DND-41 (cell line): ENCODE measurements at regions not wholly inside any gene's neighbourhood (a gene's known extent, or its start where the extent isn't known, plus 50 kb on each side); places are given as distances from the start of the nearest gene placed in this dataset.

Source experiments
- ATAC-seq: fragments of 200-7000 bp; cut with Tn5 transposase; 3 replicates; pipeline ENCODE4 v1.9.1; 2021; ENCODE audit warnings: low read depth; ENCODE audit not compliant: insufficient read depth
- DNase-seq: peaks from one replicate; pipeline ENCODE4 v3.0.0-alpha.2; 2020
- H2AFZ ChIP-seq: 2 replicates; pipeline ENCODE4 v1.6.0; 2012; ENCODE audit warnings: low read depth, low read length
- H3K27ac ChIP-seq: 2 replicates; pipeline ENCODE4 v1.5.1; 2012; ENCODE audit warnings: low read length, inconsistent platforms
- H3K27me3 ChIP-seq: fragments of 200-600 bp; sonication (generic); 2 replicates; pipeline ENCODE4 v1.6.0; 2012; ENCODE audit warnings: low read length, mild to moderate bottlenecking, inconsistent platforms; ENCODE audit not compliant: insufficient read depth, poor library complexity
- H3K36me3 ChIP-seq: 2 replicates; pipeline ENCODE4 v1.5.1; 2012; ENCODE audit warnings: low read length, inconsistent platforms; ENCODE audit not compliant: insufficient read depth
- H3K4me1 ChIP-seq: 2 replicates; pipeline ENCODE4 v1.5.1; 2012; ENCODE audit warnings: mild to moderate bottlenecking, low read length; ENCODE audit not compliant: insufficient read depth
- H3K4me2 ChIP-seq: 2 replicates; pipeline ENCODE4 v1.6.0; 2012; ENCODE audit warnings: mild to moderate bottlenecking, moderate library complexity, low read length, inconsistent platforms; ENCODE audit not compliant: insufficient read depth
- H3K4me3 ChIP-seq, 2 experiments: fragments of 200-600 bp in 1 of 2; shearing (Covaris generic) in 1 of 2; 2 replicates each; pipeline ENCODE4 v1.5.1; 2012 to 2016; ENCODE audit warnings: inconsistent platforms in 2 of 2, low read length in 2 of 2, mild to moderate bottlenecking in 2 of 2, low read depth in 1 of 2, moderate library complexity in 1 of 2
- H3K79me2 ChIP-seq: 2 replicates; pipeline ENCODE4 v1.6.0; 2012; ENCODE audit warnings: low read length, inconsistent platforms; ENCODE audit not compliant: insufficient read depth
- H3K9ac ChIP-seq: 2 replicates; pipeline ENCODE4 v1.6.0; 2012; ENCODE audit warnings: low read depth, mild to moderate bottlenecking, inconsistent platforms, low read length, moderate library complexity
- H3K9me3 ChIP-seq: 2 replicates; pipeline ENCODE4 v1.5.1; 2012; ENCODE audit warnings: low read length, moderate library complexity, mild to moderate bottlenecking, inconsistent platforms; ENCODE audit not compliant: insufficient read depth, severe bottlenecking
- H4K20me1 ChIP-seq: 2 replicates; pipeline ENCODE4 v1.6.0; 2012; ENCODE audit warnings: low read length; ENCODE audit not compliant: insufficient read depth
- CTCF ChIP-seq: IDR thresholded peaks from 2 replicates; pipeline ENCODE4 v1.5.1; 2012; ENCODE audit warnings: borderline replicate concordance, low read length, moderate library complexity, mild to moderate bottlenecking; ENCODE audit not compliant: poor library complexity, severe bottlenecking; ENCODE audit errors: extremely low read depth
- EZH2 ChIP-seq: IDR thresholded peaks from 3 replicates; pipeline ENCODE4 v1.6.1; 2012; ENCODE audit warnings: borderline replicate concordance, low read depth, mild to moderate bottlenecking, moderate library complexity, low read length, inconsistent platforms; ENCODE audit not compliant: severe bottlenecking

- Histone ChIP-seq H3K27ac (no peak overlapping the region), H3K79me2 (no peaks in the 10 kb centered on the region), H3K9me3 (no peaks in the 10 kb centered on the region), H3K27me3 (no peaks in the 10 kb centered on the region), H3K36me3 (no peaks in the 10 kb centered on the region), H3K4me1 (no peaks in the 10 kb centered on the region), H3K4me2 (no peak overlapping the region), H3K4me3 (no peak overlapping the region), H2AFZ (no peak overlapping the region), H3K9ac (no peak overlapping the region), H4K20me1 (no peaks in the 10 kb centered on the region)
- ATAC-seq (no peak), DNase-seq (no peak)
- TF ChIP-seq EZH2 (no peak), CTCF (no peak)
Measured at GRCh38 chr5:87136733-87137132, 130.9 kb upstream of the RASA1 start.

GRCh38 chr5:87137283-87137682, 130.4 kb upstream of the RASA1 start:
- H3K27ac ChIP-seq = no peak overlapping the region
- no peaks in the 10 kb centered on the region for H4K20me1 ChIP-seq
- H3K4me1 ChIP-seq = no peaks in the 10 kb centered on the region
- no peak overlapping the region for H2AFZ ChIP-seq
- no peaks in the 10 kb centered on the region for H3K36me3 ChIP-seq
- no peaks in the 10 kb centered on the region for H3K79me2 ChIP-seq
- H3K9ac ChIP-seq = no peak overlapping the region
- H3K9me3 ChIP-seq = no peaks in the 10 kb centered on the region
- no peaks in the 10 kb centered on the region for H3K27me3 ChIP-seq
- no peak overlapping the region for H3K4me3 ChIP-seq
- ATAC-seq = no peak
- H3K4me2 ChIP-seq = no peak overlapping the region
- no peak for DNase-seq
- TF ChIP-seq CTCF (no peak), EZH2 (no peak)

GRCh38 chr5:87138091-87138805, 129.4 kb upstream of the RASA1 start:
- Histone ChIP-seq H3K27ac (no peak overlapping the region), H3K9ac (no peak overlapping the region), H3K79me2 (no peaks in the 10 kb centered on the region), H3K4me1 (no peaks in the 10 kb centered on the region), H3K27me3 (no peaks in the 10 kb centered on the region), H3K4me3 (no peak overlapping the region), H3K9me3 (no peaks in the 10 kb centered on the region), H3K36me3 (no peaks in the 10 kb centered on the region), H2AFZ (no peak overlapping the region), H3K4me2 (no peak overlapping the region), H4K20me1 (no peaks in the 10 kb centered on the region)
- no peak for DNase-seq
- no peak for ATAC-seq
- TF ChIP-seq EZH2 (no peak), CTCF (no peak)
